ENCODE measurements at regions not wholly inside any gene's neighbourhood (a gene's known extent, or its start where the extent isn't known, plus 50 kb on each side); places are given as distances from the start of the nearest gene placed in this dataset.

DNA sequence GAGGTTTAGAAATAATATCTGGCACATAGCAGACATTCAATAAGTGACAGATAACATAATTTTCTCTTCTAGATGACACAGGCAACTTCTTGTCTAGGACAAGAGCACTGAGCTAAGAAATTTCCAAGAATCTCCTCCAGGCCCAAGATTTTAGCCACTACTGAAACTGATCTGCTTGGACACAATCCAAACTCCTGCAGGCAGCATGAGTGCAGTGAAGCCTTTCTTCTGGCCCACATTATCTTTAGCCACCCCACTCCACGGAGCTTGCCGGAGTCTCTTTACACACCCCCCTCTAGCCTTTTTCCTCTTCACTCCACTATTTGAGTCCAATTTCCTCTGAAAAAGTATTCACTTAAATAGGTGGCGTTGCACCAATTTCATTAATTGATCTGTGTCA is 142.9 kb upstream of the DUSP10 start:
- no peaks in the 10 kb centered on the region for H3K36me3 ChIP-seq (replicated peaks; ENCODE audit: control insufficient read depth, insufficient read depth, low read length)
- H3K27me3 ChIP-seq (ENCODE audit: control insufficient read depth, insufficient read depth, low read length), result no peaks in the 10 kb centered on the region
- no peak overlapping the region for H3K4me3 ChIP-seq (ENCODE audit: insufficient read depth, low read depth, low read length)
- no peak for DNase-seq

DNA sequence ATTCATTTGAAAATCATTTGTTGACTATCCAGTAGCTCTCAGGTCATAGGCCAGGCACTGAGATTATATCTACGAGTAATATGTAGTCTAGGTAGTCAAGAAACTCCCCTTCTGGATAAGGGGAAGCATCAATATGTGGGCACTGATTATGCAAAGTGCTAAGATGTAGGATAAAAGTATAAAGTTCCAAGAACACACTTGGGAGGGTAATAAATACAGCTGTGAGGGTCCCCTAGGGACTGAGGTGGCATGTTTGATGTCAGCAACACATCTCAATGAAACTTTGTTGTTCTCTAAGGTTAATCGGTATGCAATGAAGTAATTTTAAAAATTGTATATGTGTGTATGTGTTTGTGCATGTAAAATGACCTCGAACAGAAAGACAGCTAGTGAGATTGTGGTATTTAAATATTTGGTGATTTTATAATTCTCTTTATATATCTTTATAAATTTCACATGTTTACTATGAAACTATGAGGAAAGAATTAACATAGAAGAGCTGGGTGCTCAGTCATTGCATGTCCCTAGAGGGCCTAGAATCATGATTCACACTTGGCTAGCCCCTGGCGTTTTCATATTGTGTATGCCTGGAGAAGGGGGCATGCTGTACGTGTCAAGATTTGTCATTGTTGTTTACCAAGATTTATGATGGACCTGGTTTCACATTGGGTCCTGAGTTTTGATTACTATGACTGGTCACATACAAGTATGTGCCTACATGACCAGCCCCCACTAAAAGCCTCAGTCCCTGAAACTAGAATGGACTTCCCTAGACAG is 140.1 kb upstream of the DUSP10 start:
- H3K36me3 ChIP-seq (replicated peaks; ENCODE audit: control insufficient read depth, insufficient read depth, low read length), result no peaks in the 10 kb centered on the region
- no peak overlapping the region for H3K4me3 ChIP-seq (ENCODE audit: insufficient read depth, low read depth, low read length)
- DNase-seq, result no peak
- H3K27me3 ChIP-seq (ENCODE audit: control insufficient read depth, insufficient read depth, low read length), result no peaks in the 10 kb centered on the region

DNA sequence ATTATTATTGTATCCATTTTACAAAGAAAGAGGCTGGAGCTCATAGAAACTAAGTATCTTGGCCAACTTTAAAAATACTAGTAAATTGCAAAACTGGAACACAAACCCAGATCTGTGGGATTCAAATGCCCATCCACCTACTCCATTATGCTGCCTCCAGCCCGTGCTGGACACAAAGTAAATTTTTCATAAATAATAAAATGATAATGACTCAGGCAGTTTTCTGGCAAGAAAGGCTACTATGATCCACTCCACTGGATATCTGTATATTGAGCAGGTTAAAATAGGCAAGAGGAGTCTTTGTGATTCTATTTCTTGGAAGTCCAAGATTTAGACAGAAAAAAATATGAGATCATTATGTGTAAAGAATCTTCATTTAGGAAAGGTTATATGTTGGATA is 138.3 kb upstream of the DUSP10 start:
- no peak overlapping the region for H3K4me3 ChIP-seq (ENCODE audit: insufficient read depth, low read depth, low read length)
- no peaks in the 10 kb centered on the region for H3K36me3 ChIP-seq (replicated peaks; ENCODE audit: control insufficient read depth, insufficient read depth, low read length)
- DNase-seq, result no peak
- H3K27me3 ChIP-seq (ENCODE audit: control insufficient read depth, insufficient read depth, low read length), result no peaks in the 10 kb centered on the region

DNA sequence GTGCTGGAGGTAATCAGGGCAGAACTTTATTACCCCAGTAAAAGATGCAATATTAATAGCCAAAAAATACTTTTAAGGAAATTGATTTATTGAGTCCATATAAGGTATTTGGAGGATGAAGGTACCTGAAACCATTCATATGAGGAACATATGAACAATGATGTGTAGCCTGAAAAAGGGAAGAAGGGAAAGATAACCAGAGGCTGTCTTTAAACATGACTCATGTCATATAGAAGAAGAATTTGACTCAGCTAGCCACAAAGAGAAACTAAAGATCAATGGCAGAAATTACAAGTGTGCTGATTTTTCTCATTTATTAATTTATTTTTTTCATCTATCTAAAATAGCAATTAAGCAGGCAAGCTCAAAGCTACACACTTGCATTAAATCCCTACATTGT is 136.2 kb upstream of the DUSP10 start:
- no peaks in the 10 kb centered on the region for H3K36me3 ChIP-seq (replicated peaks; ENCODE audit: control insufficient read depth, insufficient read depth, low read length)
- DNase-seq, result no peak
- no peak overlapping the region for H3K4me3 ChIP-seq (ENCODE audit: insufficient read depth, low read depth, low read length)
- H3K27me3 ChIP-seq (ENCODE audit: control insufficient read depth, insufficient read depth, low read length), result no peaks in the 10 kb centered on the region

DNA sequence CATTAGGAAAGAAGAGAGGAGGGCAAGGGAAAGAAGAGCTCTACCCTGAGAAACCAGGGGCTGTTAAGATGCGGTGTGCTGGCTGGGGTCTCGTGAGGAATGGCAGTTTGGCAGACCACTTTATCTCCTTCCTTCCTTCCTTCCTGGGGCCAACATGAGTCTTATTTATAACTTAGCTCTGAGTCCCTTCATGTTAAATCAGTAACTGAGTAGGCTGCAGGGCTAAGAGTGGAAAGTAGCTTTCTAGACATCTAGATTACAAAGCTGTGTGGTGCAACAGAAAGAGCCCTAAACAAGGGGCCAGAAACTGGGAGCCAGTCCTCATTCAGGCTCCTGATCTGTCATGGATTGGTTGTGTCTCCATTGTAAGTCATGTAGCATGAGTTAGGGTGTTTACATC is 135.4 kb upstream of the DUSP10 start:
- Histone ChIP-seq H3K4me3 (ENCODE audit: insufficient read depth, low read depth, low read length) (no peak overlapping the region), H3K36me3 (replicated peaks; ENCODE audit: control insufficient read depth, insufficient read depth, low read length) (no peaks in the 10 kb centered on the region), H3K27me3 (ENCODE audit: control insufficient read depth, insufficient read depth, low read length) (no peaks in the 10 kb centered on the region)
- no peak for DNase-seq

DNA sequence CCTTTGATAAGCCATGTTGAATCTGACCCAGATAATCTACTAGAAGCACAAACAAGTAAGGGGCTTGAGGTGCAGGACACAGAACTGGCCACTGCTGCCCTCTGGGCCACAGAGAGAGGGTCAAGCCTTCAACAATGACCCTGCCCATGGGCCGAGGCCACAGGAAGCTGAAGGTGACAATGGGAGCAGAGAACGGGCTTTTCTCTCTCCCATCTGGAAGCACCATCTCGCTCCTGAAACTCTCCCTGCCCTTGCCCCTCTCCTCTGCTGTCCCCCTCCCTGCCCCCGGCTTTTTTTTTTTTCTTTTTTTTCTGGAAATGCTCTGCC is 133.1 kb upstream of the DUSP10 start:
- DNase-seq, result no peak
- Histone ChIP-seq H3K27me3 (ENCODE audit: control insufficient read depth, insufficient read depth, low read length) (no peaks in the 10 kb centered on the region), H3K4me3 (ENCODE audit: insufficient read depth, low read depth, low read length) (no peak overlapping the region), H3K36me3 (replicated peaks; ENCODE audit: control insufficient read depth, insufficient read depth, low read length) (no peaks in the 10 kb centered on the region)

DNA sequence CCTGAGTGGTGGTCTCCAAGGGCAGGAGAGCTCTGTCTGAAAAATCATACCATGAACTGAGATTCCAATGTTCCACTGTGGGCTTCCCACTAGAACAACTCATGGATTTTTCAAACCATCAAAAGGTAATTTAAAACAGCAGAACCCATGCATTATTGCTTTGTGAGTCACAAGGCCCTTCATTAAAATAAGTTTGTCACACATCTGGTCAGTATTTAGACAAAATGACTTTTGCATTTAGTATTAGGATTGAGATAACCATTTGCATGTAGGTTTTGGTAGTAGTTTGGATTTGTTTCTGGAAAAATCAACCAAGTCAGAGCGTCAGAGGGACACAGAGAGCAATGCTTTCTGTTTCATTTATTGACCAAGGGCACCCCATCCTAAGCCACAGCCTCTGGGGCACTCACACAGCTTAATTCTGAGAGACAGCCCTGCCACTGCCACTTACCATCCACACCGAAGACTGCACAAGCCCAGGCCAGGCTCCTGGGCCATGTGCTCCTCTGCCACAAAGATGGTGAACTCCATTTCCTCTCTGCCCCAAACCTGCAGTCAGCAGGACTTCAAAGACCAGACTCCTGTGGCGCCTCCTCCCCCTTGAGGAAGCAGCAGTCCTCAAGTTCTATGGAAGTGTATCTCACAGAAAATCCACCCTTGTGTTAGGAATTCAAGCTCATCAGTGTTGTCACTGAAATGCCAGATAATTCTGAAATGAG is 132.6 kb upstream of the DUSP10 start:
- Histone ChIP-seq H3K36me3 (replicated peaks; ENCODE audit: control insufficient read depth, insufficient read depth, low read length) (no peaks in the 10 kb centered on the region), H3K27me3 (ENCODE audit: control insufficient read depth, insufficient read depth, low read length) (no peaks in the 10 kb centered on the region), H3K4me3 (ENCODE audit: insufficient read depth, low read depth, low read length) (no peak overlapping the region)
- DNase-seq, result no peak

DNA sequence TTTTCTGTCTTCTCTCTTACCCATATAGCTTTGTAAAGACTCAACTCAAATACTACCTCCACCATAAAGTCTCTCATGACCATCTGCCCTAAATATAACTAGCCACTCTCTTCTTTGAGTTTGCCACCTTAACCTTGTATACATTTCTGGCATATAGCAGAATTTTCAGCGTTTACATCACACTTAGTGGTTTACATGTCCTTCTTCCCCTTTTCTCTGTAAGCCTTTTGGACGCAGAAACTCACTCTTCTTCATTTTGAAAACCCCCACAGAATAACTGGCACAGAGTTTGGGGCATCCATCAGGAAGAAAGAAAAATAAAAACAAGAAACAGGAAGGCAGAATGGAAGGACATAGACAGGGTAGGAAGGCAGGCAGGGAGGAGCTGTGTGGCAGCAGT is 131.8 kb upstream of the DUSP10 start:
- no peak for DNase-seq
- H3K36me3 ChIP-seq (replicated peaks; ENCODE audit: control insufficient read depth, insufficient read depth, low read length), result no peaks in the 10 kb centered on the region
- H3K4me3 ChIP-seq (ENCODE audit: insufficient read depth, low read depth, low read length), result no peak overlapping the region
- H3K27me3 ChIP-seq (ENCODE audit: control insufficient read depth, insufficient read depth, low read length), result no peaks in the 10 kb centered on the region

DNA sequence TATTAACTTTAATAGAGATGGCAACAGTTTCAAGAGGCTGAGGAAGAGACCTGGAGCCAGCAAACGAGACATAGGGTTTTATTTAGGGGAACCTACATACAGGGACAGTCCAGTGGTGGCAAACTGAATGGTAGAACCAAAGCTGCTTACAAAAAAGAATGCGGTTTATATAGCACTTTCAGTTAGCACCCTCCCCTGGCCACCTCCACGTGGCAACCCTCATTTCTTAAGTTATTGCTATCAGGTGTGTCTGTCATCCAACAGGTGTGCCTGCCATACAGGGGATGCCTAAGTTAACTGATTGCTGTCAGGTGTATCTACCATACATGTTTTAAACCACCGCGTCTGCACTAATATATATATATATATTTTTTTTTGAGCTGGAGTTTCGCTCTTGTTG is 129.2 kb upstream of the DUSP10 start:
- H3K36me3 ChIP-seq (replicated peaks; ENCODE audit: control insufficient read depth, insufficient read depth, low read length), result no peaks in the 10 kb centered on the region
- no peaks in the 10 kb centered on the region for H3K27me3 ChIP-seq (ENCODE audit: control insufficient read depth, insufficient read depth, low read length)
- DNase-seq, result no peak
- no peak overlapping the region for H3K4me3 ChIP-seq (ENCODE audit: insufficient read depth, low read depth, low read length)

DNA sequence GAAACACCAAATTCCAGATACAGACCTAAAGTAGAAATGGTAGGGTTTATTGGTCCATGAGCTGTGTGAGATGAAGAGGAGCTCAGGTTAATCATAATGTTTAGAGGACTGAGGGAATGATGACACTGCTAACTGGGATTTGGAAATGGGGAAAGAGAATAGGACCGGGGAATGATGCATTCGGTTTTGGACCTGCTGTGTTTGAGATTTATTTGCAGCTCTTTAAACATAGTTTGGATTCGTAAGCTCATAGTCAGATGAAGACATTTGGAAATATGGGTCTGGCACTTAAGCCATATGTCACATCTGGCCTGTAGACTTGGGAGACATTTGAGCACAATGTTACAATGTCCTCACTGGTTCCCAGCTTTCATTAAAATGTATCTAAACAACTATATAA is 127.9 kb upstream of the DUSP10 start:
- Histone ChIP-seq H3K36me3 (replicated peaks; ENCODE audit: control insufficient read depth, insufficient read depth, low read length) (no peaks in the 10 kb centered on the region), H3K27me3 (ENCODE audit: control insufficient read depth, insufficient read depth, low read length) (no peaks in the 10 kb centered on the region), H3K4me3 (ENCODE audit: insufficient read depth, low read depth, low read length) (no peak overlapping the region)
- DNase-seq, result no peak

DNA sequence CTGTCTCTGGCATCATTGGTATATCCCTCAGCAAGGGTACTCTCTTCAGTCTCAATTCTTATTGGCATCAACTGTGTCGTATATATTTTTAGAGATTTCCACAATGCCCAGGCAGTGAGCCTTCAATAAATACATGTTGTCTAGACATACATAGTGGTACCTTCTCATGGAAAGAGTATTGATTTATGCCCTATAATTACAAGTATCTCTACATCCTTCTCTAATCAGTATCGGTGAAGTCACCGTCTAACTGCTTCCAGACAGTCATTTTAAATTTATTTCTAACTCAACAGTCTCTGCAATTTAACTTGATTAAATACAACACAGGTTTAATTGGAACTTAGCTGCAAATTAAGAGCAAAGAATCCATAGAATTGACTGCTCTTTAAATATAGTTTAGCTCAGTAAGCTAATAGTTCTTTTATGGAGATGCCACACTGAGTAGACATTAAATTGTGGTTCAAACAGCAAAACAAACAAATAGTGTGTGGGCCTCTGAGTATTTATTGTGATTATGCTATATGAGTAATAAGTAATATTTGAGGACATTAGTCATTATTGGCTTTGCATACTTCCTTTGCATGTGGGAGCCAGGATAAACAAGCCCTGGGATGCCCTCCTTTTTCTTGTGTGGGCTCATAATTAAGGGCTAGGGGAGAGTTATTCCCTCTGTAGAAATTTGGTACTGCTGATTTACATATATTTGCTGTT is 126.9 kb upstream of the DUSP10 start:
- Histone ChIP-seq H3K27me3 (ENCODE audit: control insufficient read depth, insufficient read depth, low read length) (no peaks in the 10 kb centered on the region), H3K4me3 (ENCODE audit: insufficient read depth, low read depth, low read length) (no peak overlapping the region), H3K36me3 (replicated peaks; ENCODE audit: control insufficient read depth, insufficient read depth, low read length) (no peaks in the 10 kb centered on the region)
- no peak for DNase-seq

DNA sequence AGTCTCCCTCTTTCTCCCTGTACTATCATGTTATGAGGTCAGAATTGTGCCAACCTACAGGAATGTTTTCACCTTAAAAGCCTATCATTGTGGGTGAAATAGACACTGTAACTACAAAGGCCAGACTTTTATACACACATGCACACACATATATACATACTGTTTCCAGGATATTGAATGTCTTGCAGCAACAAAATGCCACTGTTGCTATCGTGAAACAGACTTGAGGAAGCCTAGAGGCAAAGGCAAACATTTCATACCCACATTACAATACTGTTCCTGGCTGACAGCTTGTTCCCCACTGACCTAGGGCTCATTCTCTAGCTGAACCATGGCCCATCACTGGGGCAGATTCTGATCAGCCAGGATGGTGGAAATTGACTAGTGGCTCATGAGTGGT is 125.1 kb upstream of the DUSP10 start:
- Histone ChIP-seq H3K36me3 (replicated peaks; ENCODE audit: control insufficient read depth, insufficient read depth, low read length) (no peaks in the 10 kb centered on the region), H3K4me3 (ENCODE audit: insufficient read depth, low read depth, low read length) (no peak overlapping the region), H3K27me3 (ENCODE audit: control insufficient read depth, insufficient read depth, low read length) (no peaks in the 10 kb centered on the region)
- DNase-seq, result no peak

DNA sequence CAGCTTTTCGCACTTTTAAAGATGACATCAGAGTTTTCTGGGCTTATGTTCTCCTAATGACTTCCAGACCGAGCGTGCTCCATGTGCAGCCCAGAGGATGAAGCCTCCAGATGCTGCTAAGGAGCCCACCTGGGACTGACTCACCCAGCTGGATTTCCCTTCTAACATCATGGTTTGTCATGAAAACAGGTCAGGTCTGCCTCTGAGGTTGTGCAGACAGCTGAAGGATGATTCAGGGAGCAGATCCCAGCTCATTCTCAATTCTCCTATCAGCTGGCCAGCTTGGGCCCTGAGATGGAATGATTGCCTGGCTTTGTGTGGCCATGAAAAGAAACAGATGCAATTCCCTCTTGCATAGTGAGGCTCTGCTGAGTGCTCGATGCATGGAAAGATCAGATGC is 123.9 kb upstream of the DUSP10 start:
- no peak overlapping the region for H3K4me3 ChIP-seq (ENCODE audit: insufficient read depth, low read depth, low read length)
- H3K27me3 ChIP-seq (ENCODE audit: control insufficient read depth, insufficient read depth, low read length), result no peaks in the 10 kb centered on the region
- no peaks in the 10 kb centered on the region for H3K36me3 ChIP-seq (replicated peaks; ENCODE audit: control insufficient read depth, insufficient read depth, low read length)
- DNase-seq, result no peak

DNA sequence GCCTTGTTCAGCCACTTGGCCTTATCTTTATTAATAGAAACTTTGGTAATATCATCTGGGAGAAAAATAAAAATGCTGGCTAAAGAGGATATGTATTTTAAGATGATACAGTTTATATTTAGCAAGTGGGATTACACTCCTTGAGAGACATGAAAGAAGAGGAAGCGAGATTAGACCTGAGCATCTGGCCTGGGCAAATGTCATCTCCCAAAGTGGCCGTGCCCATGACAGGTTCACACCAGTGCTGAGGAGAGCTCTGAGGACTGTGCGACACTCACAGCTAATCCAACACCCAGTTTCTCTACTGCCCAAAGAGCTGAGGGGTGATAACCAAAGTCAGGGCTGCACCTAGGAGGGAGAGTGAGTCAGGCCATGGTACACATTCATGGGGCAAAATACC is 121.7 kb upstream of the DUSP10 start:
- DNase-seq, result no peak
- Histone ChIP-seq H3K36me3 (replicated peaks; ENCODE audit: control insufficient read depth, insufficient read depth, low read length) (no peaks in the 10 kb centered on the region), H3K27me3 (ENCODE audit: control insufficient read depth, insufficient read depth, low read length) (no peaks in the 10 kb centered on the region), H3K4me3 (ENCODE audit: insufficient read depth, low read depth, low read length) (no peak overlapping the region)

DNA sequence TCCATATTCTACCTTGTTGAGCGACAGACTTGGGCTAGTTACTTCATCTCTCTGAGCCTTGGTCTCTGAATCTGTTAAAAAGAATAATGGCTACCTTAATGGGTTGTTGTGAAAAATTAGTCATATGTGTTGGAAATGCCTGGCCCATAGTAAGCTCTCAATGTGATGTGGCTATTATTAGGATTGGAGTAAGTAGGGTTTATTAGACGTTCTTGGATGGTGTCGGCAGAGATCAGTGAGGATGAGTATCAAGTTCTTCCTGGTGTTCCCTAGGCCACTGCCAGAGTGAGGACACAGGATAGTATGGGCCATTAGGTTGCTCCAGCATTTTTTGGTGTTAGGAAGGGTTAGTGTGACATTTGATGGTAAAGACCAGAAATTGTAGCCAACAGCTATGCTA is 121.1 kb upstream of the DUSP10 start:
- Histone ChIP-seq H3K4me3 (ENCODE audit: insufficient read depth, low read depth, low read length) (no peak overlapping the region), H3K36me3 (replicated peaks; ENCODE audit: control insufficient read depth, insufficient read depth, low read length) (no peaks in the 10 kb centered on the region), H3K27me3 (ENCODE audit: control insufficient read depth, insufficient read depth, low read length) (no peaks in the 10 kb centered on the region)
- DNase-seq, result no peak

All from H7 (cell line).